ENCODE measurements at regions not wholly inside any gene's neighbourhood (a gene's known extent, or its start where the extent isn't known, plus 50 kb on each side); places are given as distances from the start of the nearest gene placed in this dataset.

GRCh38 chr1:168972225-168972624 is 134.3 kb upstream of the ATP1B1 start:
- TF ChIP-seq, protein P1, sequence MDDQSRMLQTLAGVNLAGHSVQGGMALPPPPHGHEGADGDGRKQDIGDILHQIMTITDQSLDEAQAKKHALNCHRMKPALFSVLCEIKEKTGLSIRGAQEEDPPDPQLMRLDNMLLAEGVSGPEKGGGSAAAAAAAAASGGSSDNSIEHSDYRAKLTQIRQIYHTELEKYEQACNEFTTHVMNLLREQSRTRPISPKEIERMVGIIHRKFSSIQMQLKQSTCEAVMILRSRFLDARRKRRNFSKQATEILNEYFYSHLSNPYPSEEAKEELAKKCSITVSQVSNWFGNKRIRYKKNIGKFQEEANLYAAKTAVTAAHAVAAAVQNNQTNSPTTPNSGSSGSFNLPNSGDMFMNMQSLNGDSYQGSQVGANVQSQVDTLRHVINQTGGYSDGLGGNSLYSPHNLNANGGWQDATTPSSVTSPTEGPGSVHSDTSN (IDR thresholded peaks at IDR 0.05): no peak
- TF ChIP-seq EHMT2 (IDR thresholded peaks at IDR 0.05; ENCODE audit: low read depth) (no peak), HES2 (IDR thresholded peaks at IDR 0.05) (no peak), CHD4 (IDR thresholded peaks at IDR 0.05; ENCODE audit: borderline replicate concordance) (no peak), CEBPB (IDR thresholded peaks at IDR 0.05) (no peak), BHLHE40 (IDR thresholded peaks at IDR 0.05; ENCODE audit: low read depth, low read length) (no peak), EHF (CRISPR knock-in tag; IDR thresholded peaks at IDR 0.05) (no peak), HEYL (CRISPR knock-in tag; IDR thresholded peaks at IDR 0.05) (no peak)
- TF ChIP-seq, protein P2, sequence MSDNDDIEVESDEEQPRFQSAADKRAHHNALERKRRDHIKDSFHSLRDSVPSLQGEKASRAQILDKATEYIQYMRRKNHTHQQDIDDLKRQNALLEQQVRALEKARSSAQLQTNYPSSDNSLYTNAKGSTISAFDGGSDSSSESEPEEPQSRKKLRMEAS (IDR thresholded peaks at IDR 0.05): no peak
- TF ChIP-seq, protein P3, sequence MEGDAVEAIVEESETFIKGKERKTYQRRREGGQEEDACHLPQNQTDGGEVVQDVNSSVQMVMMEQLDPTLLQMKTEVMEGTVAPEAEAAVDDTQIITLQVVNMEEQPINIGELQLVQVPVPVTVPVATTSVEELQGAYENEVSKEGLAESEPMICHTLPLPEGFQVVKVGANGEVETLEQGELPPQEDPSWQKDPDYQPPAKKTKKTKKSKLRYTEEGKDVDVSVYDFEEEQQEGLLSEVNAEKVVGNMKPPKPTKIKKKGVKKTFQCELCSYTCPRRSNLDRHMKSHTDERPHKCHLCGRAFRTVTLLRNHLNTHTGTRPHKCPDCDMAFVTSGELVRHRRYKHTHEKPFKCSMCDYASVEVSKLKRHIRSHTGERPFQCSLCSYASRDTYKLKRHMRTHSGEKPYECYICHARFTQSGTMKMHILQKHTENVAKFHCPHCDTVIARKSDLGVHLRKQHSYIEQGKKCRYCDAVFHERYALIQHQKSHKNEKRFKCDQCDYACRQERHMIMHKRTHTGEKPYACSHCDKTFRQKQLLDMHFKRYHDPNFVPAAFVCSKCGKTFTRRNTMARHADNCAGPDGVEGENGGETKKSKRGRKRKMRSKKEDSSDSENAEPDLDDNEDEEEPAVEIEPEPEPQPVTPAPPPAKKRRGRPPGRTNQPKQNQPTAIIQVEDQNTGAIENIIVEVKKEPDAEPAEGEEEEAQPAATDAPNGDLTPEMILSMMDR (IDR thresholded peaks at IDR 0.05): no peak
- Histone ChIP-seq H3K27ac (no peak overlapping the region), H3K4me1 (0 out of 3 replicates have a peak, but pooled peaks cover 6% of the 10 kb centered on the region), H3K9me3 (no peaks in the 10 kb centered on the region), H3K4me3 (no peak overlapping the region), H3K4me2 (no peak overlapping the region)
- DNase-seq (ENCODE audit: low read depth in 1 of 2, low spot score in 1 of 2) (no peak), ATAC-seq (no peak), FAIRE-seq (no peak)
- CTCF ChIA-PET: interaction anchor here (1.3 kb wide), 1 partner anchor 27 kb away, joined by 3 read pairs; no protein-coding TSS in a partner anchor
- 60% methylated on average over 4 of the region's 4 CpGs for WGBS (ENCODE audit: missing lambda C conversion rate)
- POLR2A ChIA-PET: no interaction called here

DNA sequence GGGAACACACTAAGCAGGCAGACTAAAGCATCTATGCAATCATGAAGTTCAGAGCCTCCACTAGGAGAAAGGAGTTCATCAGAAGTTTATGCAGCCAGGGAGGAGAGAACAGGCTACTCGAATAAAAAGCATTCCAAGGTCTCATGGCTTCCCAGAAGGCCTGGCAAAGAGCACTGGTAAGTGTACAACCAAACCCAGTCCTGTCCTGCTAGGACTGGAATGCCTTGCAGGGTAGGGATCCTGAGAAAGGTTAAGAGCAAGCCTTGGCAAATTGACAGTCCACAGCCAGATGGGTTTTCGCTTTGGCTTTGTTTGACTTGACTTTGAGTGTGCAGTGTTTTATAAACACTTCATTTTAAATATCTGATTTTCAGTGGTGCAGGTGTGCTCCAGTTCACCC is 133.6 kb upstream of the ATP1B1 start:
- Histone ChIP-seq H3K4me3 (no peak overlapping the region), H3K4me2 (no peak overlapping the region), H3K4me1 (0 out of 3 replicates have a peak, but pooled peaks cover 6% of the 10 kb centered on the region), H3K9me3 (no peaks in the 10 kb centered on the region), H3K27ac (no peak overlapping the region)
- ChIA-PET POLR2A (no interaction called here), CTCF (no interaction called here)
- no peak for DNase-seq (ENCODE audit: low read depth in 1 of 2, low spot score in 1 of 2)
- TF ChIP-seq KDM5A (IDR thresholded peaks at IDR 0.05): no peak
- no peak for TF ChIP-seq TFCP2L1 (CRISPR knock-in tag; IDR thresholded peaks at IDR 0.05)
- TF ChIP-seq JUN (IDR thresholded peaks at IDR 0.05): no peak
- TF ChIP-seq ESRRA (IDR thresholded peaks at IDR 0.05; ENCODE audit: borderline replicate concordance, low read length): no peak
- TF ChIP-seq, protein P4, sequence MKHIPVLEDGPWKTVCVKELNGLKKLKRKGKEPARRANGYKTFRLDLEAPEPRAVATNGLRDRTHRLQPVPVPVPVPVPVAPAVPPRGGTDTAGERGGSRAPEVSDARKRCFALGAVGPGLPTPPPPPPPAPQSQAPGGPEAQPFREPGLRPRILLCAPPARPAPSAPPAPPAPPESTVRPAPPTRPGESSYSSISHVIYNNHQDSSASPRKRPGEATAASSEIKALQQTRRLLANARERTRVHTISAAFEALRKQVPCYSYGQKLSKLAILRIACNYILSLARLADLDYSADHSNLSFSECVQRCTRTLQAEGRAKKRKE (CRISPR knock-in tag; IDR thresholded peaks at IDR 0.05; ENCODE audit: low read depth): no peak
- TF ChIP-seq NFE2L2 (conservative IDR thresholded peaks at IDR 0.05; ENCODE audit: low read length): no peak
- TF ChIP-seq NPAS2 (CRISPR knock-in tag; IDR thresholded peaks at IDR 0.05; ENCODE audit: borderline replicate concordance): no peak
- TF ChIP-seq RAD21 (conservative IDR thresholded peaks at IDR 0.05 in 1 of 2, IDR thresholded peaks at IDR 0.05 in 1 of 2): no peak
- no peak for TF ChIP-seq KDM1A (IDR thresholded peaks at IDR 0.05; ENCODE audit: low read depth)
- no peak for TF ChIP-seq EHF (CRISPR knock-in tag; IDR thresholded peaks at IDR 0.05)
- no peak for TF ChIP-seq POLR2AphosphoS2 (conservative IDR thresholded peaks at IDR 0.05; ENCODE audit: low read length)
- TF ChIP-seq REST (IDR thresholded peaks at IDR 0.05): no peak
- no peak for TF ChIP-seq ZNF302 (CRISPR knock-in tag; IDR thresholded peaks at IDR 0.05)
- no peak for TF ChIP-seq HMGXB4 (CRISPR knock-in tag; IDR thresholded peaks at IDR 0.05; ENCODE audit: borderline replicate concordance)
- no peak; a peak in 1 of 6 replicates for ATAC-seq
- 58% methylated on average over 2 of the region's 2 CpGs for WGBS (ENCODE audit: missing lambda C conversion rate)
- no peak for FAIRE-seq
